ENCODE measurements at regions not wholly inside any gene's neighbourhood (a gene's known extent, or its start where the extent isn't known, plus 50 kb on each side); places are given as distances from the start of the nearest gene placed in this dataset.
"Not testable (repeated sequence)": the region's sequence is repeated elsewhere in the genome, so short reads cannot be mapped to it uniquely, and the experiment has no call there.

GRCh38 chr3:95721938-95722337, 1092.5 kb upstream of the EPHA6 start:
- H3K4me3 ChIP-seq (ENCODE audit: low read depth, low read length): no peak overlapping the region
- TF ChIP-seq CTCF (IDR thresholded peaks at IDR 0.05; ENCODE audit: borderline replicate concordance, insufficient read depth, low read depth, low read length): no peak

GRCh38 chr3:95725770-95726169, 1088.6 kb upstream of the EPHA6 start:
- no peak overlapping the region for H3K4me3 ChIP-seq (ENCODE audit: low read depth, low read length)
- TF ChIP-seq CTCF (IDR thresholded peaks at IDR 0.05; ENCODE audit: borderline replicate concordance, insufficient read depth, low read depth, low read length): no peak

GRCh38 chr3:95731753-95732152, 1082.6 kb upstream of the EPHA6 start:
- TF ChIP-seq CTCF (IDR thresholded peaks at IDR 0.05; ENCODE audit: borderline replicate concordance, insufficient read depth, low read depth, low read length): no peak
- no peak overlapping the region for H3K4me3 ChIP-seq (ENCODE audit: low read depth, low read length)

- H3K4me3 ChIP-seq (ENCODE audit: low read depth, low read length): no peak overlapping the region
- no peak for TF ChIP-seq CTCF (IDR thresholded peaks at IDR 0.05; ENCODE audit: borderline replicate concordance, insufficient read depth, low read depth, low read length)
These were observed 1081.1 kb upstream of the EPHA6 start for GRCh38 chr3:95733336-95733735.

- TF ChIP-seq CTCF (IDR thresholded peaks at IDR 0.05; ENCODE audit: borderline replicate concordance, insufficient read depth, low read depth, low read length): no peak
- H3K4me3 ChIP-seq (ENCODE audit: low read depth, low read length): no peak overlapping the region
These were observed 1076.3 kb upstream of the EPHA6 start for GRCh38 chr3:95738045-95738444.

- H3K4me3 ChIP-seq (ENCODE audit: low read depth, low read length): not testable (repeated sequence)
These were observed 1069.5 kb upstream of the EPHA6 start for GRCh38 chr3:95744896-95745295.

- no peak for TF ChIP-seq CTCF (IDR thresholded peaks at IDR 0.05; ENCODE audit: borderline replicate concordance, insufficient read depth, low read depth, low read length)
- H3K4me3 ChIP-seq (ENCODE audit: low read depth, low read length): no peak overlapping the region
These were observed 1064.3 kb upstream of the EPHA6 start for GRCh38 chr3:95750097-95750496.

GRCh38 chr3:95751509-95751908, 1062.9 kb upstream of the EPHA6 start:
- TF ChIP-seq CTCF (IDR thresholded peaks at IDR 0.05; ENCODE audit: borderline replicate concordance, insufficient read depth, low read depth, low read length): no peak
- no peak overlapping the region for H3K4me3 ChIP-seq (ENCODE audit: low read depth, low read length)

Measured in GM12875 (cell line).